ENCODE measurements at regions not wholly inside any gene's neighbourhood (a gene's known extent, or its start where the extent isn't known, plus 50 kb on each side); places are given as distances from the start of the nearest gene placed in this dataset.

DNA sequence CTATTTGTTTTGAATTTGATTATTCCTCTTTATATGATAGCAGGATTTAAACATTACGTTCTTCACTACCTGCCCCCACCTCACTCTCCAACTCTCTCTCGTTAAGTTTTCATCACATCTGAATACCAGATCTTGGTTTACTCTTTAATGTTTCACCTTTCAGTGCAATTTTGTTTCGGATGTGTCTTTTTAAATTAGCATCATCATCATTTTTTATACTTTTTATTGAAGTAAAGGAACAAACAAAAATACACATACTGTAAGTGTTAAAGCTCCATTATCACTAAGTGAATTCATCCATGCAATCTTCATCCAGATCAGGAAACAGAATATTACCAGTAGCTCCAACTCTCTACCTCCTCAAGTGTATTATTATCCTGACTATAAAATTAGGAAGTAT is 310.6 kb downstream of the C3orf38 start:
- TF ChIP-seq PPARA (CRISPR knock-in tag; IDR thresholded peaks at IDR 0.05; ENCODE audit: borderline replicate concordance) (no peak), TSHZ2 (CRISPR knock-in tag; IDR thresholded peaks at IDR 0.05) (no peak), BACH2 (CRISPR knock-in tag; IDR thresholded peaks at IDR 0.05; ENCODE audit: borderline replicate concordance) (no peak), PATZ1 (CRISPR knock-in tag; IDR thresholded peaks at IDR 0.05; ENCODE audit: borderline replicate concordance) (no peak), ZC3H10 (CRISPR knock-in tag; IDR thresholded peaks at IDR 0.05) (no peak), ZNF565 (CRISPR knock-in tag; conservative IDR thresholded peaks at IDR 0.05; ENCODE audit: low read depth) (no peak)
- TF ChIP-seq, protein P1, sequence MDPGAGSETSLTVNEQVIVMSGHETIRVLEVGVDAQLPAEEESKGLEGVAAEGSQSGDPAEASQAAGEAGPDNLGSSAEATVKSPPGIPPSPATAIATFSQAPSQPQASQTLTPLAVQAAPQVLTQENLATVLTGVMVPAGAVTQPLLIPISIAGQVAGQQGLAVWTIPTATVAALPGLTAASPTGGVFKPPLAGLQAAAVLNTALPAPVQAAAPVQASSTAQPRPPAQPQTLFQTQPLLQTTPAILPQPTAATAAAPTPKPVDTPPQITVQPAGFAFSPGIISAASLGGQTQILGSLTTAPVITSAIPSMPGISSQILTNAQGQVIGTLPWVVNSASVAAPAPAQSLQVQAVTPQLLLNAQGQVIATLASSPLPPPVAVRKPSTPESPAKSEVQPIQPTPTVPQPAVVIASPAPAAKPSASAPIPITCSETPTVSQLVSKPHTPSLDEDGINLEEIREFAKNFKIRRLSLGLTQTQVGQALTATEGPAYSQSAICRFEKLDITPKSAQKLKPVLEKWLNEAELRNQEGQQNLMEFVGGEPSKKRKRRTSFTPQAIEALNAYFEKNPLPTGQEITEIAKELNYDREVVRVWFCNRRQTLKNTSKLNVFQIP (CRISPR knock-in tag; IDR thresholded peaks at IDR 0.05; ENCODE audit: borderline replicate concordance, low read depth): no peak
- TF ChIP-seq, protein P2, sequence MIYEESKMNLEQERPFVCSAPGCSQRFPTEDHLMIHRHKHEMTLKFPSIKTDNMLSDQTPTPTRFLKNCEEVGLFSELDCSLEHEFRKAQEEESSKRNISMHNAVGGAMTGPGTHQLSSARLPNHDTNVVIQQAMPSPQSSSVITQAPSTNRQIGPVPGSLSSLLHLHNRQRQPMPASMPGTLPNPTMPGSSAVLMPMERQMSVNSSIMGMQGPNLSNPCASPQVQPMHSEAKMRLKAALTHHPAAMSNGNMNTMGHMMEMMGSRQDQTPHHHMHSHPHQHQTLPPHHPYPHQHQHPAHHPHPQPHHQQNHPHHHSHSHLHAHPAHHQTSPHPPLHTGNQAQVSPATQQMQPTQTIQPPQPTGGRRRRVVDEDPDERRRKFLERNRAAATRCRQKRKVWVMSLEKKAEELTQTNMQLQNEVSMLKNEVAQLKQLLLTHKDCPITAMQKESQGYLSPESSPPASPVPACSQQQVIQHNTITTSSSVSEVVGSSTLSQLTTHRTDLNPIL (CRISPR knock-in tag; IDR thresholded peaks at IDR 0.05; ENCODE audit: low read depth): no peak

All from SK-N-SH treated with all-trans-retinoic acid at 6 μM for 48 hours (cell line).